H1 (cell line): ENCODE measurements at regions not wholly inside any gene's neighbourhood (a gene's known extent, or its start where the extent isn't known, plus 50 kb on each side); places are given as distances from the start of the nearest gene placed in this dataset.

ENCODE experiments used
- CTCF ChIA-PET: fragments of 300-600 bp; sonication (Branson Sonifier 250); formaldehyde crosslinking; loops from one replicate; lab custom pipeline; 2021; ENCODE audit not compliant: partially characterized antibody; lab: Charles Lee
- POLR2A ChIA-PET: fragments of 300-600 bp; sonication (Branson Sonifier 250); formaldehyde crosslinking; loops from one replicate; lab custom pipeline; 2021; ENCODE audit warnings: inconsistent platforms; ENCODE audit not compliant: partially characterized antibody; lab: Charles Lee
- DNase-seq, 2 experiments: peaks; one replicate each; pipeline versions ENCODE4 v3.0.0 to v3.0.0-alpha.2; 2010 to 2022; ENCODE audit warnings: low spot score in 2 of 2, low read depth in 1 of 2, mixed read lengths in 1 of 2
- FAIRE-seq: peaks from 2 replicates; lab custom pipeline; 2011; peaks lifted over from hg19 to GRCh38; lab: Jason Lieb, UNC
- H2AFZ ChIP-seq: 2 replicates; pipeline ENCODE4 v1.8.1; 2012; ENCODE audit warnings: low read length, inconsistent platforms
- H2AK5ac ChIP-seq: 2 replicates; pipeline ENCODE4 v1.6.1; 2013; ENCODE audit warnings: low read depth, low read length
- H2BK120ac ChIP-seq: replicated peaks from 2 replicates; pipeline ENCODE3; 2013; ENCODE audit warnings: low read depth, low read length, inconsistent platforms
- H2BK12ac ChIP-seq: 2 replicates; pipeline ENCODE4 v1.6.1; 2013; ENCODE audit warnings: low read depth, low read length
- H2BK15ac ChIP-seq: 2 replicates; pipeline ENCODE4 v1.6.1; 2013; ENCODE audit warnings: low read length
- H2BK20ac ChIP-seq: 2 replicates; pipeline ENCODE4 v1.6.1; 2013; ENCODE audit warnings: low read length
- H2BK5ac ChIP-seq: 2 replicates; pipeline ENCODE4 v1.6.1; 2013; ENCODE audit warnings: low read depth, low read length
- H3K14ac ChIP-seq: 2 replicates; pipeline ENCODE4 v1.6.1; 2013; ENCODE audit warnings: inconsistent platforms; ENCODE audit not compliant: insufficient read length
- H3K18ac ChIP-seq: 2 replicates; pipeline ENCODE4 v1.6.1; 2013; ENCODE audit warnings: low read length; ENCODE audit errors: extremely low read depth
- H3K23ac ChIP-seq: 2 replicates; pipeline ENCODE4 v1.6.1; 2013; ENCODE audit warnings: inconsistent platforms; ENCODE audit not compliant: insufficient read length
- H3K23me2 ChIP-seq: 2 replicates; pipeline ENCODE4 v1.6.1; 2013; ENCODE audit warnings: low read depth, low read length
- H3K27ac ChIP-seq: 2 replicates; pipeline ENCODE4 v1.6.1; 2011; ENCODE audit warnings: low read depth, low read length, inconsistent platforms
- H3K27me3 ChIP-seq, 4 experiments: replicated peaks in 1 of 4; 1 replicate in 1 of 4; 2 replicates in 3 of 4; pipeline versions ENCODE4 v1.6.1 to v1.8.1; 2011 to 2013; ENCODE audit warnings: low read length in 3 of 4, mild to moderate bottlenecking in 3 of 4, inconsistent platforms in 2 of 4, mixed read lengths in 2 of 4, moderate library complexity in 1 of 4; ENCODE audit not compliant: control insufficient read depth in 3 of 4, insufficient read depth in 3 of 4; ENCODE audit errors: extremely low read depth in 1 of 4
- H3K36me3 ChIP-seq, 4 experiments: 2 replicates each; pipeline versions ENCODE4 v1.6.1 to v1.8.1; 2011 to 2013; ENCODE audit warnings: mild to moderate bottlenecking in 4 of 4, low read length in 3 of 4, moderate library complexity in 2 of 4, control low read depth in 1 of 4, inconsistent platforms in 1 of 4; ENCODE audit not compliant: insufficient read depth in 4 of 4, control insufficient read depth in 2 of 4
- H3K4ac ChIP-seq: replicated peaks from 2 replicates; pipeline ENCODE3; 2013; ENCODE audit warnings: low read length, low read depth, mixed read lengths, inconsistent platforms; ENCODE audit not compliant: insufficient read length
- H3K4me1 ChIP-seq, 4 experiments: replicated peaks in 1 of 4; 1 replicate in 1 of 4; 2 replicates in 3 of 4; pipeline versions ENCODE4 v1.6.1 to v1.8.1; 2011 to 2013; ENCODE audit warnings: low read length in 3 of 4, inconsistent platforms in 2 of 4, mixed read lengths in 1 of 4; ENCODE audit not compliant: insufficient read depth in 4 of 4, control insufficient read depth in 3 of 4
- H3K4me2 ChIP-seq, 2 experiments: 2 replicates each; pipeline versions ENCODE4 v1.6.1 to v1.8.1; 2011 to 2013; ENCODE audit warnings: low read depth in 2 of 2, low read length in 2 of 2, control low read depth in 1 of 2, inconsistent platforms in 1 of 2, mild to moderate bottlenecking in 1 of 2; ENCODE audit not compliant: insufficient read depth in 1 of 2
- H3K4me3 ChIP-seq, 4 experiments: fragments of 200-600, 300-600 bp in 1 of 4; sonication (generic), shearing (Covaris generic), sonication (Bioruptor Twin) in 1 of 4; 2 replicates each; pipeline versions ENCODE4 v1.5.1 to v1.8.1; 2011 to 2016; ENCODE audit warnings: low read length in 4 of 4, low read depth in 3 of 4, control low read depth in 2 of 4, inconsistent platforms in 2 of 4, mild to moderate bottlenecking in 2 of 4, mixed read lengths in 1 of 4, moderate library complexity in 1 of 4; ENCODE audit not compliant: insufficient read depth in 2 of 4; ENCODE audit errors: extremely low read depth in 1 of 4
- H3K56ac ChIP-seq: replicated peaks from 2 replicates; pipeline ENCODE3; 2013; ENCODE audit warnings: low read depth, mild to moderate bottlenecking, mixed read lengths, low read length, inconsistent platforms; ENCODE audit not compliant: insufficient read length
- H3K79me1 ChIP-seq: 2 replicates; pipeline ENCODE4 v1.6.1; 2013; ENCODE audit warnings: low read depth, low read length, control low read depth
- H3K79me2 ChIP-seq, 2 experiments: 2 replicates each; pipeline versions ENCODE4 v1.6.1 to v1.8.1; 2012 to 2013; ENCODE audit warnings: low read length in 2 of 2, mild to moderate bottlenecking in 2 of 2, inconsistent platforms in 1 of 2; ENCODE audit not compliant: insufficient read depth in 2 of 2, control insufficient read depth in 1 of 2
- H3K9ac ChIP-seq, 4 experiments: replicated peaks in 1 of 4; 1 replicate in 1 of 4; 2 replicates in 3 of 4; pipeline versions ENCODE4 v1.6.1 to v1.8.1; 2011 to 2013; ENCODE audit warnings: low read depth in 3 of 4, low read length in 3 of 4, control low read depth in 2 of 4, mild to moderate bottlenecking in 2 of 4, moderate library complexity in 2 of 4, inconsistent platforms in 1 of 4; ENCODE audit errors: extremely low read depth in 1 of 4
- H3K9me3 ChIP-seq, 2 experiments: 2 replicates each; pipeline versions ENCODE4 v1.6.1 to v1.8.1; 2012 to 2013; ENCODE audit warnings: mild to moderate bottlenecking in 2 of 2, moderate library complexity in 2 of 2, control low read depth in 1 of 2, inconsistent platforms in 1 of 2, low read depth in 1 of 2, low read length in 1 of 2, mixed read lengths in 1 of 2; ENCODE audit not compliant: insufficient read depth in 2 of 2
- H4K20me1 ChIP-seq, 2 experiments: replicated peaks in 1 of 2; 2 replicates each; pipeline versions ENCODE3 to v1.8.1; 2011 to 2013; ENCODE audit warnings: inconsistent platforms in 2 of 2, low read length in 2 of 2, mild to moderate bottlenecking in 1 of 2; ENCODE audit not compliant: insufficient read depth in 2 of 2, control insufficient read depth in 1 of 2
- H4K5ac ChIP-seq: 2 replicates; pipeline ENCODE4 v1.6.1; 2013; ENCODE audit warnings: low read length, low read depth, mixed read lengths, inconsistent platforms; ENCODE audit not compliant: insufficient read length
- H4K8ac ChIP-seq: 2 replicates; pipeline ENCODE4 v1.8.0; 2013; ENCODE audit warnings: mild to moderate bottlenecking, moderate library complexity, low read length, inconsistent platforms; ENCODE audit not compliant: insufficient read depth; ENCODE audit errors: extremely low read depth
- H4K91ac ChIP-seq: replicated peaks from 2 replicates; pipeline ENCODE3; 2013; ENCODE audit warnings: low read length, mixed read lengths, inconsistent platforms; ENCODE audit not compliant: insufficient read length
- EZH2 ChIP-seq: fragments of 200-600 bp; sonication (generic); IDR thresholded peaks from 2 replicates; pipeline ENCODE4 v1.7.1; 2012; ENCODE audit warnings: low read depth, mild to moderate bottlenecking, moderate library complexity, low read length, inconsistent platforms; ENCODE audit not compliant: severe bottlenecking
- NANOG ChIP-seq: IDR thresholded peaks from 2 replicates; pipeline ENCODE4 v1.6.1; 2011; ENCODE audit warnings: low read length, low read depth, mild to moderate bottlenecking, inconsistent platforms; ENCODE audit not compliant: insufficient read depth, poor library complexity, severe bottlenecking
- NRF1 ChIP-seq: IDR thresholded peaks from 2 replicates; pipeline ENCODE4 v1.6.1; 2011; ENCODE audit warnings: mild to moderate bottlenecking, low read depth, low read length, improper control_type of control experiment
- POLR2A ChIP-seq, 2 experiments: IDR thresholded peaks; 1 replicate in 1 of 2; 2 replicates in 1 of 2; pipeline ENCODE4 v1.6.1; 2011; ENCODE audit warnings: low read depth in 2 of 2, low read length in 2 of 2, mild to moderate bottlenecking in 2 of 2; ENCODE audit errors: control extremely low read depth in 1 of 2
- SIX5 ChIP-seq: IDR thresholded peaks from 2 replicates; pipeline ENCODE4 v1.6.1; 2011; ENCODE audit warnings: mild to moderate bottlenecking, low read depth, low read length
- SP1 ChIP-seq: IDR thresholded peaks from 2 replicates; pipeline ENCODE4 v1.6.1; 2011; ENCODE audit warnings: low read depth, low read length
- SP4 ChIP-seq: IDR thresholded peaks from 2 replicates; pipeline ENCODE4 v1.6.1; 2012; ENCODE audit warnings: low read length, inconsistent platforms
- TBP ChIP-seq: IDR thresholded peaks from 2 replicates; pipeline ENCODE4 v1.6.1; 2011; ENCODE audit warnings: low read depth, low read length, improper control_type of control experiment
- TEAD4 ChIP-seq: IDR thresholded peaks from 2 replicates; pipeline ENCODE4 v1.6.1; 2012; ENCODE audit warnings: low read depth, low read length, inconsistent platforms, mixed read lengths
- WGBS, 2 experiments: shearing (Covaris generic) in 1 of 2; methylation state at CpG; one replicate each; pipeline versions ENCODE4 v1.1.6 to v1.1.7; 2013 to 2015; ENCODE audit warnings: low lambda C conversion rate in 2 of 2, mixed read lengths in 2 of 2, inconsistent platforms in 1 of 2, low coverage in 1 of 2, missing lambda C conversion rate in 1 of 2; ENCODE audit not compliant: insufficient replicate concordance in 2 of 2, insufficient coverage in 1 of 2, insufficient read length in 1 of 2; ENCODE audit errors: extremely low coverage in 1 of 2, missing lambda C conversion rate in 1 of 2; 5-methylcytosine and 5-hydroxymethylcytosine counted together

DNA sequence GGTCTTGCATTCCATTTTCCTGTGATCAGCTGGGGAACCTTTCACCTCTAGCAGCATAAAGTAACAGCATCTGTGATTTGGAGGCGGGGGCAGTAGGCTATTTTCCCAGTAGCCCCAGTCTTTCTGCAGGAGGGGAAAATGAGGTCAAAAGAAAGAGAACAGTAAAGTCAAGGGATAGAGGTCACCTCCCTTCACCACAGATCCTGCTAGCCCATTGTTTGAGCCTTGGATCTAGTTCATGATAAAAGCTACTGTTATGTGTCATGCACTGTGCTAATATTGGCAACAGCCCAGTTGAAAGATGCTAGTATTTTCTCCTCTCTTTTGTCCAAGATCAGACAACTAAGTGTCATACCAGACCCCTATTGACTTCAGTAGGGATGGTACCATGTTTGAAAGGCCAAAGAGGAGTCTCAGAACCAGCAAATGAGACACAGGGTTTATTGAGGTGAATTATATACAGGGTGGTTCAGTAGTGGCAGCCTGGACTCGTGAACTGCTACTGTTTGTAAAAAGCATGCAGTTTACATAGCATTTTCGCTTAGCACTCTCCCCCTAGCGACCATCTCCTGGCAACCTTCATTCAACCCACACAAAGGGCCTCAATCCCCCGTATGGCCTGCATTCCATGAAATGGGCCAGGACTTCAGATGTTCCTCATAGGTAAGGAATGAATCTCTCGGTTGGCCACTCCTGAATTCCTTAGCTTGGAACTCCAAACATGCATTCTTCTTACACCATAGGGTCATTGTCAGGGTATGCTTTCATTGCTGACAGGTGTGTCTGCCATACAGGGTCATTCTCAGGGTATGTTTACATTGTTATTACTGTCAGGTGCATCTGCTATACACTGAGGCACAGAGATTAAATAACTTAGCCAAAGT lies 170.0 kb upstream of the FRMPD4 start:
- no peak overlapping the region for H3K23ac ChIP-seq
- H3K79me1 ChIP-seq, result no peaks in the 10 kb centered on the region
- H2AFZ ChIP-seq, result no peak overlapping the region
- no peak overlapping the region for H4K8ac ChIP-seq
- no peak for TF ChIP-seq NANOG
- no peak for TF ChIP-seq SIX5
- no peak for TF ChIP-seq SP4
- TF ChIP-seq EZH2, result no peak
- no peak for TF ChIP-seq TBP
- no peak for TF ChIP-seq SP1
- no peak for TF ChIP-seq TEAD4
- TF ChIP-seq NRF1, result no peak
- no peak for TF ChIP-seq POLR2A (IDR thresholded peaks at IDR 0.05; ENCODE audit: control extremely low read depth in 1 of 2, low read depth in 2 of 2, low read length in 2 of 2)
- H3K9ac ChIP-seq, result no peak overlapping the region
- no peak overlapping the region for H2AK5ac ChIP-seq
- H4K91ac ChIP-seq, result no peak overlapping the region
- H2BK15ac ChIP-seq, result no peak overlapping the region
- H3K36me3 ChIP-seq, result no peaks in the 10 kb centered on the region
- no peak overlapping the region for H2BK120ac ChIP-seq
- DNase-seq (no peak), FAIRE-seq (no peak)
- H3K4me2 ChIP-seq, result no peak overlapping the region
- no peak overlapping the region for H3K4me3 ChIP-seq
- CTCF ChIA-PET, result interaction anchor here (0.6 to 1.6 kb wide), 4 partner anchors 15 to 718 kb away, joined by 3 read pairs; no protein-coding TSS in a partner anchor
- no peaks in the 10 kb centered on the region for H4K20me1 ChIP-seq
- no peak overlapping the region for H2BK12ac ChIP-seq
- H3K9me3 ChIP-seq, result no peaks in the 10 kb centered on the region
- no peak overlapping the region for H3K56ac ChIP-seq
- H3K27me3 ChIP-seq, result no peaks in the 10 kb centered on the region
- H3K4me1 ChIP-seq, result no peaks in the 10 kb centered on the region
- H3K4ac ChIP-seq, result no peak overlapping the region
- H2BK20ac ChIP-seq, result no peak overlapping the region
- no peak overlapping the region for H4K5ac ChIP-seq
- H3K79me2 ChIP-seq, result no peaks in the 10 kb centered on the region
- no peaks in the 10 kb centered on the region for H3K23me2 ChIP-seq
- H3K14ac ChIP-seq, result no peak overlapping the region
- POLR2A ChIA-PET, result no interaction called here
- 60% methylated on average over 6 of the region's 6 CpGs; no CpG with 5 or more reads in 1 of the 2 experiments for WGBS, 2 experiments
- no peak overlapping the region for H2BK5ac ChIP-seq
- H3K27ac ChIP-seq, result no peak overlapping the region
- H3K18ac ChIP-seq, result no peak overlapping the region
